ENCODE measurements at regions not wholly inside any gene's neighbourhood (a gene's known extent, or its start where the extent isn't known, plus 50 kb on each side); places are given as distances from the start of the nearest gene placed in this dataset.

DNA sequence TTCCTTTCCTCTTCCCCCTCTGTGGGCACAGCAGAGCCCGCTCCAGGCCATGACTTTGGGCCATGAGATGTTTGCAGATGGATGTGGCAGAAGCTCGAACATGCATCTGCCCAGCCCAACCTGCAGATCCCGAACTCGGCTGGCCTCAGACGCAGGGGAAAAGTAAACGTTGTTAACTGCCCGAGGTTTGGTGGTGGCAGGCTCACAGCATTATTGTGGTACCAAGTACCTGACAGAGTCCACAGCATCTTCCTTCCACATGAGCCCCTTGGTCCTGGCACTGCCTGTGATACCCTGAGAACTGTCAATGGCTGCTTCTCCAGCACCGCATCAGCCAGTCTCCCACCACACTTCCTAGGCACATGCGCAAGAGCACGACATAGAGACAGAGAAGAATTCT lies 424.3 kb downstream of the OCA2 start:
- Histone ChIP-seq H2AFZ (replicated peaks) (no peak overlapping the region), H3K79me2 (ENCODE audit: low read depth) (no peaks in the 10 kb centered on the region), H3K9ac (no peak overlapping the region), H4K20me1 (ENCODE audit: low read depth) (no peaks in the 10 kb centered on the region), H3F3A (ENCODE audit: low read depth) (peaks cover 14% of the 10 kb centered on the region), H3K27ac (no peak overlapping the region), H3K36me3 (no peaks in the 10 kb centered on the region), H3K4me3 (no peak overlapping the region), H3K4me2 (no peak overlapping the region), H3K9me3 (ENCODE audit: low read depth) (no peaks in the 10 kb centered on the region), H3K4me1 (peaks cover 40% of the 10 kb centered on the region), H3K27me3 (no peaks in the 10 kb centered on the region)
- no peak overlapping the region for H3K27ac Mint-ChIP-seq
- TF ChIP-seq CTCF (IDR thresholded peaks at IDR 0.05) (no peak), EZH2phosphoT487 (IDR thresholded peaks at IDR 0.05) (no peak), EZH2 (IDR thresholded peaks at IDR 0.05) (no peak)
- H3K36me3 Mint-ChIP-seq: no peaks in the 10 kb centered on the region
- H3K9me3 Mint-ChIP-seq: no peaks in the 10 kb centered on the region
- H3K4me1 Mint-ChIP-seq: peaks cover 36% of the 10 kb centered on the region
- peaks cover 26% of the 10 kb centered on the region for H3K27me3 Mint-ChIP-seq (ENCODE audit: insufficient read depth, low read depth)
- no peak overlapping the region for H3K4me3 Mint-ChIP-seq
- no peak for DNase-seq (ENCODE audit: low spot score)

DNA sequence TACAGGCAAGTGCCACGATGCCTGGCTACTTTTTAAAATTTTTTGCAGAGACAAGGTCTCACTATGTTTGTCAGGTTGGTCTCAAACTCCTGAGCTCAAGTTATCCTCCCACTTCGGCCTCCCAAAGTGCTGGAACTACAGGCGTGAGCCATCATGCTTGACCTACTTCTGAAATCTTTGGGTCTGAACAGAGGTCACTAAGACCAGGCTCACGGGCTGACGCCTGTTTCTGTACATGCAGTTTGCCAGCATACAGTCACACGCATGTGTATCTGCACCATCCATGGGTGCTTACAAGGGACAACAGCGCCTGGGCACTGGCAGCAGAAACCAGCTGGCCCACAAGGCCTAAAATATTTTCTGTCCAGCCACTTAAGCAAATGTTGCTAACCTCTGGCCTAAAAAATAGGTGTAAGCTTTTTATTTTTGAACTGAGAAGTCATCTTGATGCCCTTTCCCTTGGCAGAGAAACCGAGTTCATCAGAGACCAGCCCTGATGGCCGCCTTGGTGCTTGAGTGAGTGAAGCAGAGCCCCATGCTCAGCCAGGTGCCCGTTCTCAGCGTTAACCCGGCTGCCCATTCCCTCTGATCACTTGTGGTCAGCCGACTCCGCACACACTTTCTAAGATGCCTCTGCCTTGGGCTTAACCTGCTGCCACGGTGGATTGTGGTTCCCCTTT lies 425.2 kb downstream of the OCA2 start:
- Histone ChIP-seq H3K4me1 (peaks cover 31% of the 10 kb centered on the region), H4K20me1 (ENCODE audit: low read depth) (no peaks in the 10 kb centered on the region), H3K27me3 (no peaks in the 10 kb centered on the region), H3K9me3 (ENCODE audit: low read depth) (no peaks in the 10 kb centered on the region), H3K27ac (no peak overlapping the region), H3K4me2 (no peak overlapping the region), H3K79me2 (ENCODE audit: low read depth) (no peaks in the 10 kb centered on the region), H2AFZ (replicated peaks) (no peak overlapping the region), H3K4me3 (no peak overlapping the region), H3F3A (ENCODE audit: low read depth) (peaks cover 5% of the 10 kb centered on the region), H3K36me3 (no peaks in the 10 kb centered on the region), H3K9ac (no peak overlapping the region)
- Mint-ChIP-seq H3K27ac (no peak overlapping the region), H3K36me3 (no peaks in the 10 kb centered on the region), H3K9me3 (no peaks in the 10 kb centered on the region), H3K4me1 (peaks cover 28% of the 10 kb centered on the region), H3K4me3 (no peak overlapping the region), H3K27me3 (ENCODE audit: insufficient read depth, low read depth) (peaks cover 26% of the 10 kb centered on the region)
- TF ChIP-seq EZH2phosphoT487 (IDR thresholded peaks at IDR 0.05) (no peak), EZH2 (IDR thresholded peaks at IDR 0.05) (no peak), CTCF (IDR thresholded peaks at IDR 0.05) (no peak)
- DNase-seq (ENCODE audit: low spot score): no peak

DNA sequence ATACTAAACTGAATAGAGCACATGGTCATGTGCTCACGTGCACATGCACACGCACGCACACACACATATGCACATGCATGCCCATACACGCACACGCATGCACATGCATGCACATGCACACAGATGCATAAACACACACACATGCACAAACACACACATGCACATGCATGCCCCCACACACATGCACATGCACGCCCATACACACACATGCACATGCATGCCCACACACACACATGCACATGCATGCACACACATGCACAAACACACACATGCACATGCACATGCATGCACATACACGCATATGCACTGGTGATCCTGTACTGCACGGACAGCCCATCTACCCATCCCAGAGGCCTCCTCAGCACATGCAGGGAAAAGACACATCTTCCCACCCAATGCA lies 426.6 kb downstream of the OCA2 start:
- DNase-seq (ENCODE audit: low spot score): no peak
- Mint-ChIP-seq H3K4me1 (peaks cover 17% of the 10 kb centered on the region), H3K9me3 (no peaks in the 10 kb centered on the region), H3K27ac (no peak overlapping the region), H3K27me3 (ENCODE audit: insufficient read depth, low read depth) (peaks cover 24% of the 10 kb centered on the region), H3K4me3 (no peak overlapping the region), H3K36me3 (no peaks in the 10 kb centered on the region)
- Histone ChIP-seq H3K36me3 (no peaks in the 10 kb centered on the region), H3K27ac (no peak overlapping the region), H3F3A (ENCODE audit: low read depth) (no peaks in the 10 kb centered on the region), H3K4me3 (no peak overlapping the region), H3K9me3 (ENCODE audit: low read depth) (no peaks in the 10 kb centered on the region), H2AFZ (replicated peaks) (no peak overlapping the region), H3K79me2 (ENCODE audit: low read depth) (no peaks in the 10 kb centered on the region), H3K4me2 (no peak overlapping the region), H3K9ac (no peak overlapping the region), H3K4me1 (peaks cover 20% of the 10 kb centered on the region), H4K20me1 (ENCODE audit: low read depth) (no peaks in the 10 kb centered on the region), H3K27me3 (no peaks in the 10 kb centered on the region)
- TF ChIP-seq EZH2 (IDR thresholded peaks at IDR 0.05): no peak
- no peak for TF ChIP-seq CTCF (IDR thresholded peaks at IDR 0.05)
- no peak for TF ChIP-seq EZH2phosphoT487 (IDR thresholded peaks at IDR 0.05)

All from neural progenitor cell (in vitro differentiated cells).